HCT116 (cell line): ENCODE measurements at regions not wholly inside any gene's neighbourhood (a gene's known extent, or its start where the extent isn't known, plus 50 kb on each side); places are given as distances from the start of the nearest gene placed in this dataset.

Source experiments
- ATAC-seq: fragments of 200-7000 bp; cut with Tn5 transposase; 2 replicates; pipeline ENCODE4 v1.9.1; 2020; ENCODE audit warnings: mild to moderate bottlenecking, moderate library complexity
- BruUV-seq: library from RNA; stranded (reverse); fragments of 400-500 nt; replicated peaks from 2 replicates; lab custom pipeline; 2021; lab: Mats Ljungman, UMichigan
- CTCF ChIA-PET: fragments of 300-600 bp; sonication (Branson Sonifier 250); formaldehyde crosslinking; loops from one replicate; lab custom pipeline; 2021; ENCODE audit warnings: antibody characterized with exemption; lab: Charles Lee
- POLR2A ChIA-PET: fragments of 300-600, 350-600 bp; sonication (Branson Sonifier 250); formaldehyde crosslinking; loops from one replicate; lab custom pipeline; 2021; ENCODE audit warnings: antibody characterized with exemption; lab: Charles Lee
- RAD21 ChIA-PET, 2 experiments: fragments of 300-600 bp; sonication (Branson Sonifier 250); formaldehyde crosslinking; loops; one replicate each; lab custom pipeline; 2023; ENCODE audit warnings: low total read pairs in 2 of 2; ENCODE audit not compliant: uncharacterized antibody in 2 of 2, unreplicated experiment in 2 of 2, low non-redundant PET in 1 of 2; lab: Charles Lee
- DNase-seq: peaks from one replicate; pipeline ENCODE4 v3.0.0-alpha.2; 2010; ENCODE audit warnings: low read depth, low spot score
- H2AFZ ChIP-seq: fragments of 200-600 bp; shearing (Covaris generic), sonication (generic); 2 replicates; pipeline ENCODE4 v1.6.1; 2017; ENCODE audit warnings: low read depth, mixed run types, mixed read lengths, antibody characterized with exemption, low read length; ENCODE audit not compliant: poor library complexity, severe bottlenecking
- H3K27ac ChIP-seq: 2 replicates; pipeline ENCODE4 v1.5.1; 2012; ENCODE audit warnings: low read depth, low read length
- H3K27me3 ChIP-seq: fragments of 200-600 bp; sonication (generic); 2 replicates; pipeline ENCODE4 v1.6.1; 2016; ENCODE audit warnings: mixed run types, low read length, mixed read lengths; ENCODE audit not compliant: insufficient read depth
- H3K36me3 ChIP-seq, 2 experiments: fragments of 200-500 bp in 1 of 2; fragments of 200-600 bp in 1 of 2; sonication (Bioruptor generic) in 1 of 2; sonication (generic) in 1 of 2; 2 replicates each; pipeline versions ENCODE4 v1.5.1 to v1.6.1; 2014 to 2016; ENCODE audit warnings: low read length in 2 of 2, inconsistent platforms in 1 of 2, mixed read lengths in 1 of 2, mixed run types in 1 of 2; ENCODE audit not compliant: insufficient read depth in 2 of 2, control insufficient read depth in 1 of 2
- H3K4me1 ChIP-seq, 2 experiments: fragments of 200-600 bp in 1 of 2; sonication (generic) in 1 of 2; 2 replicates each; pipeline versions ENCODE4 v1.5.1 to v1.6.1; 2012 to 2017; ENCODE audit warnings: low read length in 2 of 2, inconsistent platforms in 1 of 2, mild to moderate bottlenecking in 1 of 2, mixed read lengths in 1 of 2, mixed run types in 1 of 2, moderate library complexity in 1 of 2; ENCODE audit not compliant: insufficient read depth in 2 of 2, control insufficient read depth in 1 of 2
- H3K4me2 ChIP-seq: fragments of 200-600 bp; sonication (generic); 2 replicates; pipeline ENCODE4 v1.6.1; 2017; ENCODE audit warnings: mixed run types, low read length, mixed read lengths
- H3K4me3 ChIP-seq, 2 experiments: fragments of 200-600 bp in 1 of 2; sonication (generic) in 1 of 2; replicated peaks in 1 of 2; 2 replicates each; pipeline ENCODE4 v1.5.1; 2011 to 2016; ENCODE audit warnings: low read length in 2 of 2, control low read depth in 1 of 2, low read depth in 1 of 2, mild to moderate bottlenecking in 1 of 2, mixed read lengths in 1 of 2, mixed run types in 1 of 2
- H3K79me2 ChIP-seq: fragments of 200-600 bp; sonication (generic); 2 replicates; pipeline ENCODE4 v1.6.1; 2017; ENCODE audit warnings: mild to moderate bottlenecking, mixed run types, low read length, moderate library complexity, mixed read lengths; ENCODE audit not compliant: insufficient read depth
- H3K9ac ChIP-seq: fragments of 200-600 bp; sonication (generic); 2 replicates; pipeline ENCODE4 v1.6.1; 2016; ENCODE audit warnings: low read length, mixed read lengths
- H3K9me2 ChIP-seq: fragments of 200-600 bp; sonication (generic), shearing (Covaris generic); 2 replicates; pipeline ENCODE4 v1.6.1; 2017; ENCODE audit warnings: mixed run types, mild to moderate bottlenecking, moderate library complexity; ENCODE audit not compliant: insufficient read depth
- H3K9me3 ChIP-seq, 2 experiments: fragments of 200-500 bp in 1 of 2; fragments of 200-600 bp in 1 of 2; sonication (Bioruptor generic) in 1 of 2; sonication (generic) in 1 of 2; 2 replicates each; pipeline ENCODE4 v1.6.1; 2014 to 2017; ENCODE audit warnings: low read length in 2 of 2, mixed read lengths in 2 of 2, inconsistent platforms in 1 of 2, low read depth in 1 of 2, mild to moderate bottlenecking in 1 of 2, mixed run types in 1 of 2, moderate library complexity in 1 of 2; ENCODE audit not compliant: control insufficient read depth in 1 of 2, insufficient read depth in 1 of 2
- H4K20me1 ChIP-seq: fragments of 200-600 bp; sonication (generic), shearing (Covaris generic); 2 replicates; pipeline ENCODE4 v1.6.1; 2017; ENCODE audit warnings: mixed run types, mild to moderate bottlenecking, moderate library complexity; ENCODE audit not compliant: insufficient read depth
- CEBPB ChIP-seq: IDR thresholded peaks from 2 replicates; pipeline ENCODE4 v1.6.1; 2012; ENCODE audit warnings: low read depth
- EZH2phosphoT487 ChIP-seq: fragments of 200-600 bp; IDR thresholded peaks from 2 replicates; pipeline ENCODE4 v1.6.1; 2018; ENCODE audit warnings: antibody characterized with exemption, borderline replicate concordance
- JUND ChIP-seq: IDR thresholded peaks from 2 replicates; pipeline ENCODE4 v1.6.1; 2012
- MAX ChIP-seq: IDR thresholded peaks from 2 replicates; pipeline ENCODE4 v1.6.1; 2012
- POLR2A ChIP-seq: IDR thresholded peaks from 2 replicates; pipeline ENCODE4 v1.7.0; 2011; ENCODE audit warnings: borderline replicate concordance; ENCODE audit not compliant: insufficient read depth, insufficient read length; ENCODE audit errors: extremely low read depth
- POLR2AphosphoS5 ChIP-seq: IDR thresholded peaks from 2 replicates; pipeline ENCODE4 v1.6.1; 2011; ENCODE audit warnings: mild to moderate bottlenecking, low read depth, low read length, moderate library complexity
- RAD21 ChIP-seq: IDR thresholded peaks from 2 replicates; pipeline ENCODE4 v1.6.1; 2012; ENCODE audit warnings: low read depth, mild to moderate bottlenecking
- REST ChIP-seq: IDR thresholded peaks from 2 replicates; pipeline ENCODE4 v1.6.1; 2012; ENCODE audit warnings: low read depth
- SIN3A ChIP-seq: IDR thresholded peaks from 2 replicates; pipeline ENCODE4 v1.6.1; 2012; ENCODE audit warnings: low read depth
- SP1 ChIP-seq: IDR thresholded peaks from 2 replicates; pipeline ENCODE4 v1.6.1; 2012; ENCODE audit warnings: low read depth
- SRF ChIP-seq: IDR thresholded peaks from 2 replicates; pipeline ENCODE4 v1.6.1; 2012; ENCODE audit warnings: low read depth
- TCF7L2 ChIP-seq: IDR thresholded peaks from 2 replicates; pipeline ENCODE4 v1.7.0; 2011; ENCODE audit warnings: borderline replicate concordance, inconsistent platforms; ENCODE audit not compliant: insufficient read depth, insufficient read length; ENCODE audit errors: extremely low read depth
- ZFX ChIP-seq: fragments of 450-650 bp; IDR thresholded peaks from 2 replicates; pipeline ENCODE4 v1.6.1; 2017
- ZNF274 ChIP-seq: fragments of 200-500 bp; sonication (Bioruptor generic); IDR thresholded peaks from 2 replicates; pipeline ENCODE4 v1.6.1; 2014; ENCODE audit warnings: mild to moderate bottlenecking, low read depth, low read length, inconsistent platforms
- intact Hi-C: fragments of 100-400 bp; cut with micrococcal nuclease; formaldehyde crosslinking; loops from 2 replicates; pipeline ENCODE4 v1.10.0; 2022

GRCh38 chr1:191953526-191953925 is 204.7 kb upstream of the RGS18 start:
- Histone ChIP-seq H3K9me3 (no peaks in the 10 kb centered on the region), H3K27ac (no peak overlapping the region), H4K20me1 (no peaks in the 10 kb centered on the region), H3K4me1 (no peaks in the 10 kb centered on the region), H3K79me2 (no peaks in the 10 kb centered on the region), H3K4me3 (no peak overlapping the region), H3K36me3 (no peaks in the 10 kb centered on the region), H3K4me2 (no peak overlapping the region), H2AFZ (no peak overlapping the region), H3K27me3 (no peaks in the 10 kb centered on the region), H3K9ac (no peak overlapping the region), H3K9me2 (no peaks in the 10 kb centered on the region)
- DNase-seq (no peak), ATAC-seq (no peak)
- ChIA-PET RAD21 (no interaction called here), POLR2A (no interaction called here), CTCF (no interaction called here)
- no TSS peak for BruUV-seq
- intact Hi-C loops: no loop called here
- TF ChIP-seq ZFX (no peak), RAD21 (no peak), EZH2phosphoT487 (no peak), ZNF274 (no peak), CEBPB (no peak), POLR2A (no peak), MAX (no peak), SP1 (no peak), POLR2AphosphoS5 (no peak), SRF (no peak), REST (no peak), SIN3A (no peak), JUND (no peak), TCF7L2 (no peak)
